Germinal center (tissue), 1 donor: ENCODE measurements at regions not wholly inside any gene's neighbourhood (a gene's known extent, or its start where the extent isn't known, plus 50 kb on each side); places are given as distances from the start of the nearest gene placed in this dataset.
"Not testable (repeated sequence)": the region's sequence is repeated elsewhere in the genome, so short reads cannot be mapped to it uniquely, and the experiment has no call there.

ENCODE experiments used
- DNase-seq: peaks from one replicate; pipeline ENCODE4 v3.0.0; 2012; ENCODE audit warnings: mixed read lengths, low spot score

- not testable (repeated sequence) for DNase-seq
Observed at GRCh38 chr2:131738996-131739434, 211.3 kb downstream of the CCDC74A start.

GRCh38 chr2:131753640-131754561 is 226.2 kb downstream of the CCDC74A start:
- no peak for DNase-seq

DNA sequence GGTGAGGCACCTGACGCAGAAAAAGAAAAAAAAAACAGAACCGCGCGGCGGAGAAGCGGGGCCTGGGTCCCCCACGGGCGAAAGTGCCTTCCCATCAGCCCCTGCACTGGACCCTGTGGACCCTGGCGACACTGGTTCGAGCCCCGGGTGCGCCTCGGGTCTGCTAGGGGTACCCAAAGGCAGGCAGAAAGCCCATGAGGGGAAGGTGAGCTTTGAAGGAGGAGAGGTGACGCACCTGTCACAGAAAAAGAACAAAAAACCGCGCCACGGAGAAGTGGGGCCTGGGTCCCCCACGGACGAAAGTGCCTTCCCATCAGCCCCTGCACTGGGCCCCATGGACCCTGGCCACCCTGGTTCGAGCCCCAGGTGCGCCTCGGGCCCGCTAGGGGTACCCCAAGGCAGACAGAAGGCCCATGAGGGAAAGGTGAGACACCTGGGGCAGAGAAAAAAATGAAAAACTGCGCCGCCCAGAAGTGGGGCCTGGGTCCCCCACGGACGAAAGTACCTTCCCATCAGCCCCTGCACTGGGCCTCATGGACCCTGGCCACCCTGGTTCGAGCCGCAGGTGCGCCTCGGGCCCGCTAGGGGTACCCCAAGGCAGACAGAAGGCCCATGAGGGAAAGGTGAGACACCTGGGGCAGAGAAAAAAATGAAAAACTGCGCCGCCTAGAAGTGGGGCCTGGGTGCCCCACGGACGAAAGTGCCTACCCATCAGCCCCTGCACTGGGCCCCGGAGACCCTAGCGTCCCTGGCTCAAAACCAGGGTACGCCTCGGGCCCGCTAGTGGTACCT is 227.4 kb downstream of the CCDC74A start:
- DNase-seq, result no peak

DNA sequence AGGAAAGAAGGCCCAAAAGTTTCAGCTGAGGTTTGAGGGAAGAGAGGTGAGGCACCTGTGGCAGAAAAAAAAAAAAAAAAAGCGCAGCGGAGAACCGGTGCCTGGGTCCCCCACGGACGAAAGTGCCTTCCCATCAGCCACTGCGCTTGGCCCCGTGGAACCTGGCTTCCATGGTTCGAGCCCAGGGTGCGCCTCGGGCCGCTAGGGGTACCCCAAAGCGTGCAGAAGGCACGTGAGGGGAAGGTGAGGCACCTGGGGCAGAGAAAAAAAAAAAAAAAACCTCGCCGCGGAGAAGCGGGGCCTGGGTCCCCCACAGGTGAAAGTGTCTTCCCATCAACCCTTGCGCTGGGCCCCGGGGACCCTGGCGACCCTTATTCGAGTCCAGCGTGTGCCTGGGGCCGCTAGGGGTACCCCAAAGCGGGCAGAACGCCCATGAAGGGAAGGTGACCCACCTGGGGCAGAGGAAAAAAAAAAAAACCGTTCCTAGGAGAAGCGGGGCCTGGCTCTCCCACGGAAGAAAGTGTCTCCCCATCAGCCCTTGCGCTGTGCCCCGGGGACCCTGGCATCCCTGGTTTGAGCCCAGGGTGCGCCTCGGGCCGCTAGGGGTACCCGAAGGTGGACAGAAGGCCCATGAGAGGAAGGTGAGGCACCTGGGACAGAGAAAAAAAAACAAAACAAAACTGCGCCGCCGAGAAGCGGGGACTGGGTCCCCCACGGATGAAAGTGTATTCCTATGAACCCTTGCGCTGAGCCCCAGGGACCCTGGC is 228.6 kb downstream of the CCDC74A start:
- DNase-seq, result no peak

DNA sequence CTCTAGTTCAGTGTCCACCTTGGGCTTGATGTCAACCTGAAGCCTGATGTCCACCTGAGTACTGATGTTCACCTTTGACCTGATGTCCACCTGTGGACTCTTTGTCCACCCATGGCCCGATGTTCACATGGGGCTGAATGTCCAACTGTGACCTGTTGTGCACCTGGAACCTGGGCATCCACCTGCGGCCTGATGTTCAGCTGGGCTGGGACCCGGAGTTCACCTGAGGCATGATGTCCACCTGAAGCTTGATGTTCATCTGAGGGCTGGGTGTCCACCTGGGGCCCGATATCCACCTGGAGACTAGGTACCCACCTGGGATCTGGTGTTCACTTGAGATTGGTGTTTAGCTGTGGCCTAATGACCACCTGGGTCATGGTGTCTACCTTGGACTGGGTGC is 231.3 kb downstream of the CCDC74A start:
- DNase-seq, result not testable (repeated sequence)

DNA sequence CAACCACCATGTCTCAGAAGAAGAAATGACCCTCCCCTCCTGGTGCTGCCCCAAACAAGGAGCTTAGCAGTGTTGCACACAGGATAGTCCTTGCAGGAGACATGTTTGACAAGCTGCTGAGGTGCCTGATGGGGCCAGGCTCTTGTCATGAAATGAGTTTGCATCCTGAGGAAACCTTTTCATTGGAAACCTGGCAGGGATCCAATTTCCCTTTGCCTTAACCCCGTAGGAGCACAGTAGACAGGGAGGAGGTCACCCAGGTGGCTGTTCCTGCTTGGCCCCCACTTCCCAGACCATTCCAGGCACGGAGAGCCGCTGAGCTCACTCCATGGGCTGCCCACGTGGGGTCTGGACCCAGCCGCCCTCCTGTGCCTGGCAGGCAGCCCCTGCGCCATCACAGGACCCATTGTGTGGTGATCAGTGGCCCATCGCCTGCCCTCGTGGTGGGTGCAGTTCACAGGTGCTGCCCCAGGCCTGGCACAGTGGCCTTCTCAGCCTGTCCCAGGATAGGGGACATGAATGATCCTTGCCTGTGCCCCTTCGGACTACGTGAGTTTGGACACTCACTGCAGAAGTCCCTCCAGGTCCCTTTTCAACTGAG is 247.4 kb downstream of the CCDC74A start:
- not testable (repeated sequence) for DNase-seq

GRCh38 chr2:131775903-131776506 is 248.3 kb downstream of the CCDC74A start:
- not testable (repeated sequence) for DNase-seq

DNA sequence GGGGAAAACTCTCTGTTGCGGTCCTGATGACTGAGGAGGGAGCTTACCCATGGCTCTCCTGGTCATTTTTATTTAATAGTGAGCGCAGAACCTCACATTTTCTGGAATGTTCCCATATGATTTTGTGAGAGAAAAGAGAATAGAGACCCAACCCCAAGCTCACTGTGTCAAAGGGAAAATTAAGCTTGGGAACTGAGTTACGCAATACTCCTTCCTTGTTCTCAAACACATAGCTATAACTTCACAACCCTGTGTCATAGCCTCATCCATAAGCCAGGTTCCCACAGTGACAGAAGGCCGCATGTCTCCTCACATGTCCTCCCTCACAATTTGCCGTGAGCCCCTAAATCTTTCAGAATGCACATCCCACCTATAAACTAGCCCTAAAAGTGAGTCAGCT is 252.8 kb downstream of the CCDC74A start:
- DNase-seq, result not testable (repeated sequence)

GRCh38 chr2:131801210-131801744 is 273.6 kb downstream of the CCDC74A start:
- no peak for DNase-seq

- peak; percentile 65 for DNase-seq
Observed at GRCh38 chr2:131801745-131802350, 274.2 kb downstream of the CCDC74A start.

DNA sequence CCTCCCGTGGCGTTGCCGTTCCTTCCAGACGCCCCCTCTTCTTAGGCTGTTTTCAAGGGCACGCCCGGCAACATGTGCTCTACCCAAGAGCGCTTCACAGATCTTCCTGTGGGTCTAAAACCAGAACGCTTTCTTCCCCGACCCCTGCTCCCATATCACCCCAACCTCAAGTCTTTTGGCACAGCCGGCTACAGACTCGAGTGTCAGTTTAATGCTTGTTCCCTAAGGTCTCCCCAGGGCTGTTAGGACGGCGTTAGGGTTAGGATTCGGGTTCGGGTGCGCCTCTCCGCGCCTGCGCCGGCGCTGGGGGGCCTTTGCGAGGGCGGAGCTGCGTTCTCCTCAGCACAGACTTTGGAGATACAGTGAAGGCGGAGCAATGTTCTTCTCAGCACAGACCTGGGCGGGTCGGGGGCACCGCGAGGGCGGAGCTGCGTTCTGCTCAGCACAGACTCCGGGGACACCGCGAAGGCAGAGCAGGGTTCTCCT is 274.7 kb downstream of the CCDC74A start:
- DNase-seq, result peak; percentile 10

DNA sequence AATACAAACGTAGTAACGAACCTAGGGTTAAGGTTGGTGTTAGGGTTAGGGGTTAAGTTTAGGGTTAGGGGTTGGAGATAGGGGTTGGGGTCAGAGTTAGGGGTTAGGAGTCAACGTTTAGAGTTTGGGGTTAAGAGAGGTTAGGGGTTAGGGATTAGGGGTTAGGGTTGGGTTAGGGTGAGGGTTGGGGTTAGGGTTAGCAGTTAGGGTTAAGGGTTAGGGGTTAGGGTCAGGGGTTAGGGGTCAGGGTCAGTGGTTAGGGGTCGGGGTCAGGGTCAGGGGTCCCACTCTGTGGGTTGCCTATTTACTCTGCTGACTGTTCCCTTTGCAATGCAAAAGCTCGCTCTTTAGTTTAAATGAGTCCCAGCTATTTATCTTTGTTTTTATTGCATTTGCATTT is 275.5 kb downstream of the CCDC74A start:
- not testable (repeated sequence) for DNase-seq

DNA sequence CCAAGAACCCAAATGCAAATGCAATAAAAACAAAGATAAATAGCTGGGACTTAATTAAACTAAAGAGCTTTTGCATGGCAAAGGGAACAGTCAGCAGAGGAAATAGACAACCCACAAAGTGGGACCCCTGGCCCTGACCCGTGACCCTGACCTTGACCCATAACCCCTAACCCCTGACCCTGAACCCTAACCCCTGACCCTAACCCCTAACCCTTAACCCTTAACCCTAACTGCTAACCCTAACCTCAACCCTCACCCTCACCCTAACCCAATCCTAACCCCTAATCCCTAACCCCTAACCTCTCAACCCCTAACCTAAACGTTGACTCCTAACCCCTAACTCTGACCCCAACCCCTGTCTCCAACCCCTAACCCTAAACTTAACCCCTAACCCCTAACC is 284.9 kb downstream of the CCDC74A start:
- not testable (repeated sequence) for DNase-seq

GRCh38 chr2:131813378-131813777 is 285.7 kb downstream of the CCDC74A start:
- DNase-seq, result not testable (repeated sequence)

GRCh38 chr2:131818267-131818973 is 290.7 kb downstream of the CCDC74A start:
- not testable (repeated sequence) for DNase-seq

GRCh38 chr2:131822237-131822721 is 294.6 kb downstream of the CCDC74A start:
- DNase-seq, result not testable (repeated sequence)

DNA sequence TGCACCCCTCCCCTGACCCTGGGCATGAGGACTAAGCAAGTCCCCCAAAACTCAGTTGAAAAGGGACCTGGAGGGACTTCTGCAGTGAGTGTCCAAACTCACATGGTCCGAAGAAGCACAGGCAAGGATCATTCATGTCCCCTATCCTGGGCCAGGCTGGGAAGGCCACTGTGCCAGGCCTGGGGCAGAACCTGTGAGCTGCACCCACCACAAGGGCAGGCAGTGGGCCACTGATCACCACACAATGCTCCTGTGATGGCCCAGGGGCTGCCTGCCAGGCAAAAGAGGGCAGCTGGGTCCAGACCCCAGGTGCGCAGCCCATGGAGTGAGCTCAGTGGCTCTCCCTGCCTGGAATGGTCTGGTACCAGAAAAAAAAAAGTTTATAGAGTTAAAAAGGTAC is 295.4 kb downstream of the CCDC74A start:
- not testable (repeated sequence) for DNase-seq

DNA sequence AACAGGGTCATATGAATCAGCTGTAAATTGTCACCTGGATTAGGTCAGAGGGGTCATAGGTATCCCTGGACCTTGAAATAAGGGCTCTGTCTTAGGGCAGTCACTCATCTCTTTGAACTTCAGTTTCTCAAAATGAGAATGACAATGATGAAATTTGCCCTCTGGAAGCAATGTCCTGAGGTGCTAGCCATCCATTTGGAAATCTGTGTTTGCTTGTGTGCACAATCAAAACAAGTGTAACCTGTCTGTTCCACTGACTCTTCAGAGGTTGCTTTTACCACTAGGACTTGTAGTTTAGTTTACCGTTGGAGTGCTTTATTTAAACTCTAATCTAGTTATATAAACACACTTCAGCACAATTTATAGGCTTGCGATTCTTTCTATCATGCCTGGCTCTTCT is 297.3 kb downstream of the CCDC74A start:
- DNase-seq, result not testable (repeated sequence)

GRCh38 chr2:131827481-131828163 is 299.9 kb downstream of the CCDC74A start:
- no peak for DNase-seq
